ENCODE measurements at regions not wholly inside any gene's neighbourhood (a gene's known extent, or its start where the extent isn't known, plus 50 kb on each side); places are given as distances from the start of the nearest gene placed in this dataset.

- TF ChIP-seq PRDM10 (tag by site-specific recombination; IDR thresholded peaks at IDR 0.05) (no peak), SCRT2 (tag by site-specific recombination; IDR thresholded peaks at IDR 0.05) (peak; percentile 68), RBAK (tag by site-specific recombination; IDR thresholded peaks at IDR 0.05) (no peak), GLI4 (tag by site-specific recombination; IDR thresholded peaks at IDR 0.05) (no peak), GLIS1 (tag by site-specific recombination; IDR thresholded peaks at IDR 0.05) (peak; percentile 96), ZNF248 (tag by site-specific recombination; IDR thresholded peaks at IDR 0.05) (no peak), ZNF549 (tag by site-specific recombination; IDR thresholded peaks at IDR 0.05) (no peak), ZNF747 (tag by site-specific recombination; IDR thresholded peaks at IDR 0.05) (no peak), GLIS2 (tag by site-specific recombination; IDR thresholded peaks at IDR 0.05) (no peak), MZF1 (tag by site-specific recombination; IDR thresholded peaks at IDR 0.05; ENCODE audit: borderline replicate concordance) (no peak), ZNF266 (tag by site-specific recombination; IDR thresholded peaks at IDR 0.05; ENCODE audit: low read depth) (no peak)
Measured at GRCh38 chr5:136730426-136730825, 365.1 kb upstream of the TRPC7 start (continued).

- ChIA-PET POLR2A (interaction anchor here (0.9 to 1.2 kb wide), 3 partner anchors 9 to 309 kb away, joined by 3 read pairs; no protein-coding TSS in a partner anchor), CTCF (interaction anchor here (0.9 kb wide), 1 partner anchor 365 kb away, joined by 3 read pairs; the partner anchor contains the start of gene TRPC7)
- Histone ChIP-seq H3K9me3 (ENCODE audit: control insufficient read depth, insufficient read depth, low read depth, low read length) (no peaks in the 10 kb centered on the region), H3K36me3 (ENCODE audit: control insufficient read depth in 2 of 2, insufficient read depth in 1 of 2, low read length in 2 of 2) (no peaks in the 10 kb centered on the region), H3K4me1 (ENCODE audit: control insufficient read depth, insufficient read depth, low read length) (peaks cover 20% of the 10 kb centered on the region), H3K4me3 (ENCODE audit: low read depth, low read length) (no peak overlapping the region), H3K27ac (ENCODE audit: extremely low read depth, low read depth, low read length) (peak overlapping the region; percentile 66)
- TF ChIP-seq TSHZ1 (tag by site-specific recombination; IDR thresholded peaks at IDR 0.05; ENCODE audit: borderline replicate concordance) (peak; percentile 95), ZBTB44 (tag by site-specific recombination; IDR thresholded peaks at IDR 0.05) (peak; percentile 75; the same call in 1 of the 2 replicates), ZNF335 (tag by site-specific recombination; conservative IDR thresholded peaks at IDR 0.05) (peak; percentile 36; the same call in 1 of the 2 replicates), ZBTB26 (tag by site-specific recombination; optimal IDR thresholded peaks at IDR 0.05) (no peak), GLI4 (tag by site-specific recombination; IDR thresholded peaks at IDR 0.05) (no peak), HIC1 (tag by site-specific recombination; IDR thresholded peaks at IDR 0.05) (peak; percentile 85), GFI1B (tag by site-specific recombination; IDR thresholded peaks at IDR 0.05) (peak; percentile 91), ZNF488 (tag by site-specific recombination; IDR thresholded peaks at IDR 0.05) (0 out of 2 replicates have a peak, but pooled peaks have one; percentile 29), ZBTB1 (tag by site-specific recombination; IDR thresholded peaks at IDR 0.05) (peak; percentile 73; the same call in 1 of the 2 replicates), ZNF18 (tag by site-specific recombination; IDR thresholded peaks at IDR 0.05) (peak; percentile 50; the same call in 1 of the 2 replicates), GLIS2 (tag by site-specific recombination; IDR thresholded peaks at IDR 0.05) (peak; percentile 43), MYNN (tag by site-specific recombination; IDR thresholded peaks at IDR 0.05; ENCODE audit: borderline replicate concordance) (peak; percentile 86)
Measured at GRCh38 chr5:136729901-136730355, 364.6 kb upstream of the TRPC7 start.

All from HEK293 (cell line).